Ovary (tissue), 7 donors: ENCODE measurements at regions not wholly inside any gene's neighbourhood (a gene's known extent, or its start where the extent isn't known, plus 50 kb on each side); places are given as distances from the start of the nearest gene placed in this dataset.
A peak's percentile ranks its signal among the peaks of the same experiment; 100 is the strongest.

Experiments used
- DNase-seq, 5 donors: peaks; one replicate each; pipeline ENCODE4 v3.0.0-alpha.2; 2019 to 2020
- H3K27ac ChIP-seq, 2 donors: fragments of 200-600 bp; one replicate each; pipeline versions ENCODE4 v1.5.1 to v1.8.0; 2019 to 2022
- H3K27me3 ChIP-seq: fragments of 200-600 bp; one replicate; pipeline ENCODE4 v1.8.0; 2022
- H3K36me3 ChIP-seq: fragments of 200-600 bp; sonication (generic); one replicate; pipeline ENCODE4 v1.5.1; 2019
- H3K4me1 ChIP-seq: one replicate; pipeline ENCODE4 v1.8.1; 2013; ENCODE audit warnings: mild to moderate bottlenecking, moderate library complexity; ENCODE audit not compliant: insufficient read depth
- H3K4me3 ChIP-seq: fragments of 200-600 bp; sonication (generic); one replicate; pipeline ENCODE4 v1.5.1; 2017
- H3K9me3 ChIP-seq, 2 donors: fragments of 200-600 bp in 1 of 2; sonication (generic) in 1 of 2; one replicate each; pipeline versions ENCODE4 v1.5.1 to v1.8.1; 2013 to 2019; ENCODE audit warnings: mild to moderate bottlenecking in 1 of 2, moderate library complexity in 1 of 2
- EP300 ChIP-seq: sonication (generic); formaldehyde crosslinking; IDR thresholded peaks from one replicate; pipeline ENCODE4 v1.6.1; 2017; ENCODE audit warnings: antibody characterized with exemption
- POLR2A ChIP-seq: fragments of 450-650 bp; IDR thresholded peaks from one replicate; pipeline ENCODE4 v1.6.1; 2017; ENCODE audit warnings: antibody characterized with exemption, mild to moderate bottlenecking, moderate library complexity
- WGBS, 3 donors: extraction: QIAGEN DNeasy Blood & Tissue Kit in 1 of 3; methylation state at CpG; one replicate each; pipeline versions ENCODE4 v1.1.5 to v1.1.7; 2013 to 2017; 5-methylcytosine and 5-hydroxymethylcytosine counted together
- intact Hi-C, 4 donors: fragments of 100-400 bp; cut with DNase I; formaldehyde crosslinking; loops; one replicate each; pipeline versions ENCODE4 v1.11.0 to v1.15.1; 2022 to 2023
- TF ChIP-seq, protein P1 (sequence below), 3 donors: fragments of 450-650 bp in 2 of 3; fragments of 200-600 bp in 1 of 3; IDR thresholded peaks; one replicate each; pipeline versions ENCODE4 v1.5.1 to v1.8.0; 2016 to 2022; ENCODE audit warnings: antibody characterized with exemption in 3 of 3, mild to moderate bottlenecking in 1 of 3
- donor health status: DM: no; HTN: no; CAD: no; lungs with moderate emphysema.
- donor health status: DM: no; HTN: no; CAD: no.
- donor health status: Bipolar disorder and iron deficiency.
- donor health status: DM: no; HTN: no; CAD: no.
- donor health status: DM: yes; HTN: yes; CAD: no.

DNA sequence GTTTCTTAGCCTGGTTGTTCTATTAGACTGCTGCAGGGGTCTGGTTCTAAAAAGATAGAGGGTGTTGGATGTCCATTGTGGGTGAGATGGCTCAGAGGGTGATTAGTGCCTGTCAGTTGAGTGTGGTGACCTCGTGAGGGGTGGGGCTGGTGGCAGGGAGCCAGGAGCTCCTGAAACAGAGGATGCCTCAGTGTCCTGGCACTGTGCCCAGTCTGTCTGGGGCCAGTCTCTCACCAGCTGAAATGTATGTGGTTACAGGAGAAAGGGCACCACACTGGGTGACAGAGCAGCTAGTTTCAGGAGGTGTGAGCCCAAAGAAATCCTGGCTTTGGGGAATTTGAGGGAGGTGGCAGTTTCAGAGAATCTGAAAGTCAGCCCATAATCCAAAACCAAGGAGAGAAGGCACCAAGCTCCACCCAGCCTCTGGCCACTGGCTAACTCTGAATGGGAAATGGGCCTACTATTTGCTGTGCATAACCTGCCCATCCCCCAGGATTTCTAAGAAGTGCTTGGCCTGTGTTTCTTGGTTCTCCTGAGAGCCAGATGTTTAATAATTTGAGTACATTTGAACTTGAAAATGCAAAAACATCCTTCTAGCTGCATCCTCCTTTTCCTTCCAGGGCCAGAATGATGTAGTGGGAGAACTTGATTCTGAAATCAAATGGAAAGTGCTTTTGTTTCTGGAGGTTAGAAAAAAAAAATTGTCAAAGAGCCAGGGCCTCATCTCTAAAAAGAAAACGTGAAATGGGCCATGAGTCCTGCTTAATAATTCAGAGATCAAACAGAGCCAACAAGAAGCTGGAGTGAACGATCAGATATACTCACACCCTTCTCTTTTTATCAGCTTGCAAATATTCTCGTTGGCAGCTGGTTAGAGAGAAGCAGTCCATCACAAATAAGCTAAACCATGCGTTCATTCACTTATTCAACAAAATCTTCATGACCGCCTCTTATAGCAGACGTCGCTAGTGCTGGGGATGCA is 92.3 kb downstream of the B3GNT2 start:
- Histone ChIP-seq H3K36me3 (no peaks in the 10 kb centered on the region), H3K4me1 (no peaks in the 10 kb centered on the region), H3K4me3 (no peak overlapping the region), H3K27ac (no peak overlapping the region), H3K27me3 (no peaks in the 10 kb centered on the region), H3K9me3 (no peaks in the 10 kb centered on the region)
- 40 to 50% (median 44%) methylated on average over 8 of the region's 8 CpGs for WGBS, 3 donors
- intact Hi-C loops: no loop called here
- TF ChIP-seq POLR2A: no peak
- TF ChIP-seq, protein P1, sequence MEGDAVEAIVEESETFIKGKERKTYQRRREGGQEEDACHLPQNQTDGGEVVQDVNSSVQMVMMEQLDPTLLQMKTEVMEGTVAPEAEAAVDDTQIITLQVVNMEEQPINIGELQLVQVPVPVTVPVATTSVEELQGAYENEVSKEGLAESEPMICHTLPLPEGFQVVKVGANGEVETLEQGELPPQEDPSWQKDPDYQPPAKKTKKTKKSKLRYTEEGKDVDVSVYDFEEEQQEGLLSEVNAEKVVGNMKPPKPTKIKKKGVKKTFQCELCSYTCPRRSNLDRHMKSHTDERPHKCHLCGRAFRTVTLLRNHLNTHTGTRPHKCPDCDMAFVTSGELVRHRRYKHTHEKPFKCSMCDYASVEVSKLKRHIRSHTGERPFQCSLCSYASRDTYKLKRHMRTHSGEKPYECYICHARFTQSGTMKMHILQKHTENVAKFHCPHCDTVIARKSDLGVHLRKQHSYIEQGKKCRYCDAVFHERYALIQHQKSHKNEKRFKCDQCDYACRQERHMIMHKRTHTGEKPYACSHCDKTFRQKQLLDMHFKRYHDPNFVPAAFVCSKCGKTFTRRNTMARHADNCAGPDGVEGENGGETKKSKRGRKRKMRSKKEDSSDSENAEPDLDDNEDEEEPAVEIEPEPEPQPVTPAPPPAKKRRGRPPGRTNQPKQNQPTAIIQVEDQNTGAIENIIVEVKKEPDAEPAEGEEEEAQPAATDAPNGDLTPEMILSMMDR (IDR thresholded peaks at IDR 0.05): no peak
- no peak for TF ChIP-seq EP300
- peak in 2 of 5 donors; percentile 24 to 38 for DNase-seq

DNA sequence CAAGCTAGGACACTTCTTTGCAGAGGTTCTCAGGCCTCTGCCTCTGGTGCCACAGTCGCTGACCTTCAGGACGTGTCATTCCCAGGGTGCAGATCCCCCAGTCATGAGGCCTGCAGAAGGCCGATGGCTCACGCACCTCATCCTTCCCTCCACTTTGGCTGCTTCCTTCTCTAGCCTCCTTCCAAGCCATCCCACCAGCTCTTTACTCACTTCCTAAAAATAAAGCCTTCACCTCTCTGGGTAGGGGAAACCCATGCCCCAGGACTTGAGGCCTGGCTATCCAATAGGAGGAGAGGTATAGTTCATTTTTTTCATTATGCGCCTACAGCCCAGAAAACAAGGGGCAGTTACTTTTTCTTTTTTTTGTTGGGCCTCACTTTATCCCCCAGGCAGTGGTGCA is 91.4 kb downstream of the B3GNT2 start:
- no peak overlapping the region for H3K27ac ChIP-seq
- 96 to 100% (median 97%) methylated on average over 5 of the region's 5 CpGs for WGBS, 3 donors
- TF ChIP-seq, protein P1 (IDR thresholded peaks at IDR 0.05): no peak
- TF ChIP-seq POLR2A (no peak), EP300 (no peak)

DNA sequence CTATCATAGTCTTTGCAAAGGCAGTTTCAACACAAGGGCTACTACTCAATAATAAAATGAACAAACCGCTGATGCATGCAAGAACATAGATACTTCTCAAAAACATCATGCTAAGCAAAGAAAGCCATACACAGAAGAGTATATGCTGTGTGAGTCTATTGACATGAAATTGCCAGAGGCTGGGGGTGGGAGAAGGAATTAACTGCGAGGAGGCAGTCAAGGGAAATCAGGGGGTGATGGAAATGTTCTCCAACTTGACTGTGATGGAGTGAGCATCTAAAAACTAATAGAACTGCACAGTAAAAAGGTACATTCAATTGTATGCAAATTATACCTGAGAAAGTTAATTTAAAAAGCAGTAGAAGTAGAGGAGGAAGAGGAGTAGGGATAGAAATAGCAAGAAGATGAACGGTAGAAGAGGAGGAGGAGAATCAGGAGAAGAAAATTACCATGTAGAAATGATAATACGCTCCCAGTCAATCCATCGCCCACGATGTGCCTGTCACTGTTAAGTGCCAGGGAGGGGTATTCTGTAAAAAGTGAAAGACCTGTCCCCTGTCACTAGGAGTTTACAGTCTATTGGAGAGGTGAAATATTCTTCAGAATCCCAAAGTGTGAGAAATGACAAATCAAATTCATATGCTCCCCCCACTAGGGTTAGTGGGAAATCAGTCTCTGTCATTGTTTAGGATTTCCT is 90.3 kb downstream of the B3GNT2 start:
- no peaks in the 10 kb centered on the region for H3K36me3 ChIP-seq
- DNase-seq: no peak
- intact Hi-C loops: no loop called here
- no peaks in the 10 kb centered on the region for H3K9me3 ChIP-seq
- no peaks in the 10 kb centered on the region for H3K27me3 ChIP-seq
- H3K4me3 ChIP-seq: no peak overlapping the region
- no peak for TF ChIP-seq EP300
- TF ChIP-seq POLR2A: no peak
- TF ChIP-seq, protein P1 (IDR thresholded peaks at IDR 0.05): no peak
- no peak overlapping the region for H3K27ac ChIP-seq
- 91 to 96% (median 93%) methylated on average over 6 of the region's 6 CpGs for WGBS, 3 donors
- no peaks in the 10 kb centered on the region for H3K4me1 ChIP-seq

More for the DNA sequence above, 91.4 kb downstream of the B3GNT2 start:
- intact Hi-C loops: no loop called here
- H3K27me3 ChIP-seq: no peaks in the 10 kb centered on the region
- DNase-seq: no peak
- H3K9me3 ChIP-seq: no peaks in the 10 kb centered on the region
- no peaks in the 10 kb centered on the region for H3K36me3 ChIP-seq
- no peaks in the 10 kb centered on the region for H3K4me1 ChIP-seq
- H3K4me3 ChIP-seq: no peak overlapping the region

DNA sequence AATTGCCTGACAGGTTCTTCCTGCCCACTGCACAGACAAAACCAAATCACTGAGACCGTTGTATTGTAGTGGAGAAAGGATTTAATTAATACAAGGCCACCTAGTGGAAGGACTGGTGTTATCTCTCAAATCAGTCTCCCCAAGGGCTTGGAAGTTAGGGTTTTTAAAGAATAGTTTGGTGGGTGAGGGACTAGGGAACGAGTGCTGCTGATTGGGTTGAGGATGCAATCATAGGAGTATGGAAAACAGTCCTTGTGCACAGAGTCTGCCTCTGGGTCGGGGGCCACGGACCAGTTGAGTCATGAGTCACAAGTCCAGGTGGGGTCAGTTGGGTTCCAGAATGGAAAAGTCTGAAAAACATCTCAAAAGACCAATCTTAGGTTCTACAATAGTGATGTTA is 89.1 kb downstream of the B3GNT2 start:
- H3K4me1 ChIP-seq: no peaks in the 10 kb centered on the region
- intact Hi-C loops: no loop called here
- H3K27ac ChIP-seq: no peak overlapping the region
- WGBS, 3 donors: 86 to 89% (median 88%) methylated on average over 4 of the region's 4 CpGs
- TF ChIP-seq POLR2A (no peak), EP300 (no peak)
- TF ChIP-seq, protein P1 (IDR thresholded peaks at IDR 0.05): no peak
- H3K27me3 ChIP-seq: no peaks in the 10 kb centered on the region
- H3K9me3 ChIP-seq: no peaks in the 10 kb centered on the region
- no peak overlapping the region for H3K4me3 ChIP-seq
- no peak for DNase-seq
- no peaks in the 10 kb centered on the region for H3K36me3 ChIP-seq
